Omental fat pad (tissue), 3 donors: ENCODE measurements at regions not wholly inside any gene's neighbourhood (a gene's known extent, or its start where the extent isn't known, plus 50 kb on each side); places are given as distances from the start of the nearest gene placed in this dataset.

Source experiments
- ATAC-seq: fragments of 150-250 bp; one replicate; pipeline ENCODE4 v1.9.1; 2016; ENCODE audit warnings: mild to moderate bottlenecking, moderate library complexity; ENCODE audit not compliant: low FRiP score
- DNase-seq: peaks from one replicate; pipeline ENCODE4 v3.0.0-alpha.2; 2019; ENCODE audit warnings: low spot score
- TF ChIP-seq, protein P1 (sequence below), 3 donors: fragments of 450-650 bp; IDR thresholded peaks; one replicate each; pipeline ENCODE4 v1.5.1; 2016 to 2017; ENCODE audit warnings: antibody characterized with exemption in 3 of 3, mild to moderate bottlenecking in 3 of 3, moderate library complexity in 2 of 3

DNA sequence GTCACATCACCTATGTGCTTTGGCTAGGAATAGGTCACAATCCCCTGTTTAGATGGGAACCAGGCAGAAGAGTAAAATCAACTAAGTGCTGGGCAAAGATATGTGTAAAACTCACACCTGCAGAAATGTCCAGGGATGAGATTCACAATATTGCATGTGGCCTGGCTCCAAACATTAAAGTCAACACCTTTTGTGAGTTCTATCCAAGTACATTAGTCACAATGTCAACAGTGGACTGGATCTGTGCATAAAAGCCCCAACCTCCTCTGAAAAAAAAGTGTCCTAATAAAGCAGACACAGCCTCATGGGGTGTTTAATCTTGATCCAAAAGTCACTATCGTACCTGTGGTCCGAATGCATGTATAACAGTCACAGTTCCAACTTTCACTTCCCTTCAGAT is 1990.3 kb downstream of the TP53TG3F start:
- TF ChIP-seq, protein P1, sequence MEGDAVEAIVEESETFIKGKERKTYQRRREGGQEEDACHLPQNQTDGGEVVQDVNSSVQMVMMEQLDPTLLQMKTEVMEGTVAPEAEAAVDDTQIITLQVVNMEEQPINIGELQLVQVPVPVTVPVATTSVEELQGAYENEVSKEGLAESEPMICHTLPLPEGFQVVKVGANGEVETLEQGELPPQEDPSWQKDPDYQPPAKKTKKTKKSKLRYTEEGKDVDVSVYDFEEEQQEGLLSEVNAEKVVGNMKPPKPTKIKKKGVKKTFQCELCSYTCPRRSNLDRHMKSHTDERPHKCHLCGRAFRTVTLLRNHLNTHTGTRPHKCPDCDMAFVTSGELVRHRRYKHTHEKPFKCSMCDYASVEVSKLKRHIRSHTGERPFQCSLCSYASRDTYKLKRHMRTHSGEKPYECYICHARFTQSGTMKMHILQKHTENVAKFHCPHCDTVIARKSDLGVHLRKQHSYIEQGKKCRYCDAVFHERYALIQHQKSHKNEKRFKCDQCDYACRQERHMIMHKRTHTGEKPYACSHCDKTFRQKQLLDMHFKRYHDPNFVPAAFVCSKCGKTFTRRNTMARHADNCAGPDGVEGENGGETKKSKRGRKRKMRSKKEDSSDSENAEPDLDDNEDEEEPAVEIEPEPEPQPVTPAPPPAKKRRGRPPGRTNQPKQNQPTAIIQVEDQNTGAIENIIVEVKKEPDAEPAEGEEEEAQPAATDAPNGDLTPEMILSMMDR (IDR thresholded peaks at IDR 0.05): no peak
- ATAC-seq: no peak
- no peak for DNase-seq

- ATAC-seq (no peak), DNase-seq (no peak)
- TF ChIP-seq, protein P1 (IDR thresholded peaks at IDR 0.05): no peak
These were observed 1991.2 kb downstream of the TP53TG3F start for GRCh38 chr16:35450648-35451047.

- DNase-seq (no peak), ATAC-seq (no peak)
- TF ChIP-seq, protein P1 (IDR thresholded peaks at IDR 0.05): no peak
These were observed 1993.1 kb downstream of the TP53TG3F start for GRCh38 chr16:35452471-35452870.

GRCh38 chr16:35463358-35463757 is 2003.9 kb downstream of the TP53TG3F start:
- no peak for DNase-seq
- no peak for ATAC-seq
- TF ChIP-seq, protein P1 (IDR thresholded peaks at IDR 0.05): no peak

DNA sequence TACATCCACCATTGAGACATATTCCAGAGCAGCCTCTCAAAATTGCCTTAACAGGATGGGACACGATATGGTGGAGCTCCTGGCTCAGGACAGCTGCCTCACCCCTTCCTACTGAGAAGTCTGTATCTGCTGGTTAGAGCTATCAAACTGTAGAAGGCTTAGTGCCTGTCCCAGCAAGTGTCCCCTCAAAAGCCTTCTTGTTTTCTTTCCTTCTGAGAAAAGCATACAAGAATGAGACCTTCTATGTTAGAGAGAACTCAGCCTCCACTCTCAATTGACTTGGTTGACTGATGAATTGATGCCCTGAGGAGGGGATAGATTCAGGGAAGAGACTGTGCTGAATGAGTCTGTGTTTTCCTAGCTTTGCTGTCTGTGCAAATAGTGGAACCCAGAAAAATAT is 2020.9 kb downstream of the TP53TG3F start:
- ATAC-seq (no peak), DNase-seq (no peak)
- TF ChIP-seq, protein P1 (IDR thresholded peaks at IDR 0.05): no peak

DNA sequence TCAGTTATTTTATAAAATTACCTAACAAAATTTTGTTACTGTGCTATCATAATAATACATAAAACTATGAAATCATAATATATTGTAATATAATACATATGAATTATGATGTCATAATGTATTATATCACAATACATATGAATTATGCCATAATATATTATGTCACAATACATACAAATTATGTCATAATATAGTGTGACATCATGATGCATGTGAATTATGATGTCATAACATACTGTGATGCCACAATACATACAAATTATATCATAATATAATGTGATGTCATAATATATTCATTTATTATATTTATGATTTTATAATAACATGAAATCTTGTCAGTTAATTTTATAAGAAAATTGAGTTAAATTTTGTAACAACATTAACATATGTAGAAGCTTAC is 2021.6 kb downstream of the TP53TG3F start:
- no peak for ATAC-seq
- no peak for DNase-seq
- TF ChIP-seq, protein P1 (IDR thresholded peaks at IDR 0.05): no peak

- DNase-seq: no peak
These were observed 2026.5 kb downstream of the TP53TG3F start for GRCh38 chr16:35485915-35486314.

More at GRCh38 chr16:35485915-35486314, 2026.5 kb downstream of the TP53TG3F start:
- TF ChIP-seq, protein P1 (IDR thresholded peaks at IDR 0.05): no peak
- ATAC-seq: no peak
